ENCODE measurements at regions not wholly inside any gene's neighbourhood (a gene's known extent, or its start where the extent isn't known, plus 50 kb on each side); places are given as distances from the start of the nearest gene placed in this dataset.

- no peaks in the 10 kb centered on the region for H3K4me1 ChIP-seq (ENCODE audit: control insufficient read depth, insufficient read depth, low read length)
- no peak for ATAC-seq (ENCODE audit: low read depth)
Observed at GRCh38 chr10:10271639-10272192, 746.0 kb upstream of the CELF2 start.

More at GRCh38 chr10:10271639-10272192, 746.0 kb upstream of the CELF2 start:
- no peak overlapping the region for H3K18ac ChIP-seq (ENCODE audit: low read depth, low read length)
- no peaks in the 10 kb centered on the region for H3K9me3 ChIP-seq (ENCODE audit: control insufficient read depth, insufficient read depth, low read length)
- BruUV-seq (replicated peaks), result no TSS peak
- H3K4ac ChIP-seq (ENCODE audit: low read depth, low read length), result no peak overlapping the region
- no peaks in the 10 kb centered on the region for H3K27me3 ChIP-seq (ENCODE audit: control insufficient read depth, insufficient read depth, low read length)
- no peak overlapping the region for H3K27ac ChIP-seq (ENCODE audit: insufficient read depth, low read length)
- no peak overlapping the region for H2BK5ac ChIP-seq (ENCODE audit: low read depth, low read length, poor library complexity, severe bottlenecking)
- no peak for DNase-seq
- H2AFZ ChIP-seq (replicated peaks; ENCODE audit: low read length, poor library complexity), result no peak overlapping the region
- no peaks in the 10 kb centered on the region for H3K79me1 ChIP-seq (ENCODE audit: low read depth in 1 of 2, low read length in 2 of 2)
- dilution Hi-C loops (cut with HindIII; ENCODE audit: low sequenced_read_pairs, unreplicated experiment), result no loop called here
- no CpG with 5 or more reads among the region's 1 CpG for WGBS, 2 experiments (ENCODE audit: extremely low coverage in 2 of 2, insufficient read length in 1 of 2)
- ChIA-PET CTCF (no interaction called here), POLR2A (ENCODE audit: unreplicated experiment) (no interaction called here)
- no peak for TF ChIP-seq CTCF (conservative IDR thresholded peaks at IDR 0.05; ENCODE audit: low read depth, low read length)
- no peak for TF ChIP-seq NFE2L2 (IDR thresholded peaks at IDR 0.05; ENCODE audit: low read depth, low read length)
- TF ChIP-seq RCOR1 (IDR thresholded peaks at IDR 0.05; ENCODE audit: insufficient replicate concordance, low read length), result no peak
- TF ChIP-seq POLR2A (IDR thresholded peaks at IDR 0.05; ENCODE audit: low read depth, low read length), result no peak
- no peak for TF ChIP-seq MXI1 (IDR thresholded peaks at IDR 0.05; ENCODE audit: borderline replicate concordance, low read depth, low read length)
- TF ChIP-seq MAFK (IDR thresholded peaks at IDR 0.05; ENCODE audit: low read depth, low read length), result no peak
- no peak for TF ChIP-seq CEBPB (IDR thresholded peaks at IDR 0.05; ENCODE audit: low read depth, low read length)
- no peak for TF ChIP-seq USF2 (IDR thresholded peaks at IDR 0.05; ENCODE audit: low read depth, low read length)
- TF ChIP-seq MAZ (IDR thresholded peaks at IDR 0.05; ENCODE audit: borderline replicate concordance, low read depth, low read length), result no peak
- TF ChIP-seq SMC3 (IDR thresholded peaks at IDR 0.05; ENCODE audit: low read depth, low read length), result no peak
- no peak for TF ChIP-seq FOS (IDR thresholded peaks at IDR 0.05; ENCODE audit: low read depth, low read length)
- TF ChIP-seq RFX5 (IDR thresholded peaks at IDR 0.05; ENCODE audit: low read depth, low read length), result no peak
- TF ChIP-seq RAD21 (IDR thresholded peaks at IDR 0.05; ENCODE audit: low read length), result no peak
- TF ChIP-seq ELK1 (IDR thresholded peaks at IDR 0.05; ENCODE audit: borderline replicate concordance, low read depth, low read length), result no peak
- no peak for TF ChIP-seq CHD1 (IDR thresholded peaks at IDR 0.05; ENCODE audit: low read depth, low read length)
- H3K36me3 ChIP-seq (ENCODE audit: control insufficient read depth, insufficient read depth, low read length), result no peaks in the 10 kb centered on the region
- no peak overlapping the region for H2AK9ac ChIP-seq (replicated peaks; ENCODE audit: low read depth, low read length, poor library complexity)
- H4K20me1 ChIP-seq (ENCODE audit: insufficient read depth, low read length), result no peaks in the 10 kb centered on the region
- H2AK5ac ChIP-seq (ENCODE audit: low read depth, low read length), result no peak overlapping the region
- H2BK120ac ChIP-seq (ENCODE audit: low read depth, low read length), result no peak overlapping the region
- H3K4me2 ChIP-seq (ENCODE audit: low read depth, low read length), result no peak overlapping the region
- in situ Hi-C loops (cut with MboI; ENCODE audit: low sequenced_read_pairs), result no loop called here
- intact Hi-C loops (cut with micrococcal nuclease), result no loop called here
- H4K91ac ChIP-seq (ENCODE audit: insufficient read depth, low read depth, low read length), result no peak overlapping the region
- no peak overlapping the region for H3K9ac ChIP-seq (ENCODE audit: low read depth, low read length)
- H3K56ac ChIP-seq (ENCODE audit: extremely low read depth, insufficient read depth, low read length), result no peak overlapping the region
- no peak overlapping the region for H3K23ac ChIP-seq (ENCODE audit: low read depth, low read length)
- no peak overlapping the region for H3K14ac ChIP-seq (replicated peaks; ENCODE audit: low read depth, low read length)
- H4K5ac ChIP-seq (ENCODE audit: low read depth, low read length), result no peak overlapping the region
- no peaks in the 10 kb centered on the region for H3K9me1 ChIP-seq (ENCODE audit: insufficient read depth, low read length)
- H3K4me3 ChIP-seq (ENCODE audit: insufficient read depth, low read depth, low read length), result no peak overlapping the region
- H2BK20ac ChIP-seq (ENCODE audit: low read depth, low read length), result no peak overlapping the region
- H2BK15ac ChIP-seq (ENCODE audit: low read depth, low read length), result no peak overlapping the region
- no peak overlapping the region for H4K8ac ChIP-seq (ENCODE audit: low read depth in 2 of 2, low read length in 2 of 2)

All from IMR-90 (cell line).